Right lobe of liver (tissue), 4 donors: ENCODE measurements at regions not wholly inside any gene's neighbourhood (a gene's known extent, or its start where the extent isn't known, plus 50 kb on each side); places are given as distances from the start of the nearest gene placed in this dataset.

Experiments used
- CTCF ChIP-seq, 4 donors: fragments of 200-600 bp in 3 of 4; fragments of 450-650 bp in 1 of 4; IDR thresholded peaks; one replicate each; pipeline versions ENCODE4 v1.5.1 to v1.8.0; 2016 to 2022; ENCODE audit warnings: antibody characterized with exemption in 4 of 4, mild to moderate bottlenecking in 2 of 4
- POLR2A ChIP-seq: fragments of 450-650 bp; IDR thresholded peaks from one replicate; pipeline ENCODE4 v1.6.1; 2017; ENCODE audit warnings: antibody characterized with exemption, mild to moderate bottlenecking
- donor health status: DM: no; HTN: no; CAD: no.
- donor health status: DM: no; HTN: no; CAD: no.
- donor health status: DM: no; HTN: yes; CAD: no.

GRCh38 chr3:182686033-182686886, 107.0 kb upstream of the ATP11B start:
- no peak for TF ChIP-seq CTCF (IDR thresholded peaks at IDR 0.05)
- TF ChIP-seq POLR2A = no peak
